DOHH2 (cell line): ENCODE measurements at regions not wholly inside any gene's neighbourhood (a gene's known extent, or its start where the extent isn't known, plus 50 kb on each side); places are given as distances from the start of the nearest gene placed in this dataset.
"Not testable (repeated sequence)": the region's sequence is repeated elsewhere in the genome, so short reads cannot be mapped to it uniquely, and the experiment has no call there.

Experiments
- EZH2phosphoT487 ChIP-seq: fragments of 200-600 bp; sonication (generic); IDR thresholded peaks from 2 replicates; pipeline ENCODE4 v1.6.1; 2017; ENCODE audit warnings: borderline replicate concordance, mild to moderate bottlenecking, antibody characterized with exemption, low read length, moderate library complexity, mixed read lengths
- TF ChIP-seq, protein P1 (sequence below): fragments of 200-600 bp; sonication (generic); IDR thresholded peaks from one replicate; pipeline ENCODE4 v1.5.1; 2014; ENCODE audit warnings: antibody characterized with exemption, mild to moderate bottlenecking, low read depth, low read length; ENCODE audit not compliant: poor library complexity, severe bottlenecking

DNA sequence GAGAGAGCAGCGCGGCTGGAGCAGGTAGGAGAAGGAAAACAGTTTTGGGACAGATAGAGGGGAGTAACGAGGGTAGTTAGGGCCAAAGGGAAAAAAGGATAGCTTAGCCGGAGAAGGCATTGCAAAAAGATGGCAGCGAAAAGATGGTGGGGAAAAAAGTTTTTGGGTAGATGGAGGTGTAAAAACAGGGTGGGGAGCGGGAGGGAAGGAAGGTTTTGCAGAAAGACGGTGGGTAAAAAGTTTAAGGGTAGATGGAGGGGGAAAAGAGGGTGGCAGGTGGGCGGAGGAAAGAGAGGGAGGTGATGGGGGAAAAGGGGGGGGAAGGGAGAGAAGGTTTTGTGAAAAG is 174.2 kb downstream of the USP22 start:
- TF ChIP-seq EZH2phosphoT487 = not testable (repeated sequence)
- TF ChIP-seq, protein P1, sequence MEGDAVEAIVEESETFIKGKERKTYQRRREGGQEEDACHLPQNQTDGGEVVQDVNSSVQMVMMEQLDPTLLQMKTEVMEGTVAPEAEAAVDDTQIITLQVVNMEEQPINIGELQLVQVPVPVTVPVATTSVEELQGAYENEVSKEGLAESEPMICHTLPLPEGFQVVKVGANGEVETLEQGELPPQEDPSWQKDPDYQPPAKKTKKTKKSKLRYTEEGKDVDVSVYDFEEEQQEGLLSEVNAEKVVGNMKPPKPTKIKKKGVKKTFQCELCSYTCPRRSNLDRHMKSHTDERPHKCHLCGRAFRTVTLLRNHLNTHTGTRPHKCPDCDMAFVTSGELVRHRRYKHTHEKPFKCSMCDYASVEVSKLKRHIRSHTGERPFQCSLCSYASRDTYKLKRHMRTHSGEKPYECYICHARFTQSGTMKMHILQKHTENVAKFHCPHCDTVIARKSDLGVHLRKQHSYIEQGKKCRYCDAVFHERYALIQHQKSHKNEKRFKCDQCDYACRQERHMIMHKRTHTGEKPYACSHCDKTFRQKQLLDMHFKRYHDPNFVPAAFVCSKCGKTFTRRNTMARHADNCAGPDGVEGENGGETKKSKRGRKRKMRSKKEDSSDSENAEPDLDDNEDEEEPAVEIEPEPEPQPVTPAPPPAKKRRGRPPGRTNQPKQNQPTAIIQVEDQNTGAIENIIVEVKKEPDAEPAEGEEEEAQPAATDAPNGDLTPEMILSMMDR = not testable (repeated sequence)
